ENCODE measurements at regions not wholly inside any gene's neighbourhood (a gene's known extent, or its start where the extent isn't known, plus 50 kb on each side); places are given as distances from the start of the nearest gene placed in this dataset.

DNA sequence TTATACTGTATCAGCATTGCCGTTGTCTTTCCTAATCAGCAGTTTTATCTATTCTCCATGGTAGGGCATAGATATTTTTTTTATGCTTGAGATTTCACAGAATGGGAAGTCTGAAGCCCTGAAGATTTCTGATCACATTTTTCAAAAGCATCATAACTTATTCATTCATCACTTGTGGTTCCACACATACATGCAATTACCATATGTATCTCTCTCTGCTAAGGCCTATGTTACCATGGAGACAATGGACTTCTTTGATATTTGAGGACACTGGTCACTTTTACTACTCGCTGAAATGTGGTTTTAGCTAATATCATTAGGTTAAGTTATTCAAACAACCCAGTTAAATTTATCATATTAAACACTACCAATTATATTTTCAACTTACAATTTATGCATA is 1827.0 kb downstream of the MRPL39 start:
- no peak for TF ChIP-seq EZH2phosphoT487 (IDR thresholded peaks at IDR 0.05; ENCODE audit: low read length)
- TF ChIP-seq, protein P1, sequence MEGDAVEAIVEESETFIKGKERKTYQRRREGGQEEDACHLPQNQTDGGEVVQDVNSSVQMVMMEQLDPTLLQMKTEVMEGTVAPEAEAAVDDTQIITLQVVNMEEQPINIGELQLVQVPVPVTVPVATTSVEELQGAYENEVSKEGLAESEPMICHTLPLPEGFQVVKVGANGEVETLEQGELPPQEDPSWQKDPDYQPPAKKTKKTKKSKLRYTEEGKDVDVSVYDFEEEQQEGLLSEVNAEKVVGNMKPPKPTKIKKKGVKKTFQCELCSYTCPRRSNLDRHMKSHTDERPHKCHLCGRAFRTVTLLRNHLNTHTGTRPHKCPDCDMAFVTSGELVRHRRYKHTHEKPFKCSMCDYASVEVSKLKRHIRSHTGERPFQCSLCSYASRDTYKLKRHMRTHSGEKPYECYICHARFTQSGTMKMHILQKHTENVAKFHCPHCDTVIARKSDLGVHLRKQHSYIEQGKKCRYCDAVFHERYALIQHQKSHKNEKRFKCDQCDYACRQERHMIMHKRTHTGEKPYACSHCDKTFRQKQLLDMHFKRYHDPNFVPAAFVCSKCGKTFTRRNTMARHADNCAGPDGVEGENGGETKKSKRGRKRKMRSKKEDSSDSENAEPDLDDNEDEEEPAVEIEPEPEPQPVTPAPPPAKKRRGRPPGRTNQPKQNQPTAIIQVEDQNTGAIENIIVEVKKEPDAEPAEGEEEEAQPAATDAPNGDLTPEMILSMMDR (IDR thresholded peaks at IDR 0.05; ENCODE audit: low read length): no peak
